ENCODE measurements at regions not wholly inside any gene's neighbourhood (a gene's known extent, or its start where the extent isn't known, plus 50 kb on each side); places are given as distances from the start of the nearest gene placed in this dataset.
A peak's percentile ranks its signal among the peaks of the same experiment; 100 is the strongest.

DNA sequence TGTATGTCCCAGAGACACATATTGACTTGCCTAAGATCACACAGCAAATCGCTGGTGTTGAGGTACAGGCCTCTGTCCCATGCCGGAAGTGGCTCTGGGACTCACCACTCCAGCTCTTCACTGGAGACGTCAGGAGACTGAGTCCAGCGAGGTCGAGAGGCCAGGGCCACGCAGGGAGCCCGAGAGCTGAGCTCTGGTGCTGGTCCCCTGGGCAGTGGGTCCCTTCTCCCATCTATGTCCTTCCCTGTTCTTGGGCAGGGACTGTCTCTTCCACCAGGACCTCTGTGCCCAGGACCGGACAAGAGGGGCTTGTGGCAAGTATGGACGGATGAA lies 62.4 kb upstream of the TWIST2 start:
- WGBS (ENCODE audit: insufficient coverage) = 92% methylated on average over 6 of the region's 9 CpGs
- Histone ChIP-seq H3K9me3 (ENCODE audit: control insufficient read depth, insufficient read depth, low read length) (peaks cover 2% of the 10 kb centered on the region), H3K27ac (ENCODE audit: low read depth, low read length) (no peak overlapping the region), H3K4me3 (ENCODE audit: low read depth, low read length) (no peak overlapping the region), H3K4me1 (ENCODE audit: control insufficient read depth, insufficient read depth, low read length) (peaks cover 10% of the 10 kb centered on the region), H3K36me3 (ENCODE audit: control insufficient read depth, insufficient read depth, low read length) (no peaks in the 10 kb centered on the region), H3K27me3 (ENCODE audit: control insufficient read depth, insufficient read depth, low read length) (no peaks in the 10 kb centered on the region)
- DNase-seq (ENCODE audit: low read depth in 4 of 6, low spot score in 6 of 6) = no peak

DNA sequence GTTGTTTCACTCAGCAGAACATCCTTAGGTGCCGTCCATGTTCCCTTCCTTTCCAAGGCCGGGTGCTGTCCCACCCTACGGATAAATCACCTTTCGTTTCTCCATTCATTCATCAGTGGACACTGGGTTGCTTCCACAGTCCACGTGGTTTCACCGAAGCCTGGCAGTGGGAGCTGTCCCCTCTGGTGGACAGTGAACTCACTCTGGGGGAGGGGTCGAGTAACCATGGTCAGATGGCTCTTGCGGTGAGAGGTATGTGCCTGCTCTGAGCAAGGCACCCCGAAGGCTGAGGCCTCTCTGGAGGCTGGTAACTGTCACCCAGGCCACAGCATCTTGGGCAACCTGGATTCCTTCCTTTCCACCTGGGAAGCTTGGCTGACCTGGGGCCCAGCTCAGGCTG lies 61.5 kb upstream of the TWIST2 start:
- WGBS (ENCODE audit: insufficient coverage) = 86% methylated on average over 8 of the region's 9 CpGs
- no peak for DNase-seq (ENCODE audit: low read depth in 4 of 6, low spot score in 6 of 6)
- Histone ChIP-seq H3K27me3 (ENCODE audit: control insufficient read depth, insufficient read depth, low read length) (no peaks in the 10 kb centered on the region), H3K9me3 (ENCODE audit: control insufficient read depth, insufficient read depth, low read length) (peaks cover 1% of the 10 kb centered on the region), H3K36me3 (ENCODE audit: control insufficient read depth, insufficient read depth, low read length) (no peaks in the 10 kb centered on the region), H3K27ac (ENCODE audit: low read depth, low read length) (no peak overlapping the region), H3K4me3 (ENCODE audit: low read depth, low read length) (no peak overlapping the region), H3K4me1 (ENCODE audit: control insufficient read depth, insufficient read depth, low read length) (peaks cover 19% of the 10 kb centered on the region)

GRCh38 chr2:238786792-238787490 lies 60.9 kb upstream of the TWIST2 start:
- peak in 1 of 6 donors; percentile 30 for DNase-seq (ENCODE audit: low read depth in 4 of 6, low spot score in 6 of 6)
- H3K27me3 ChIP-seq (ENCODE audit: control insufficient read depth, insufficient read depth, low read length) = no peaks in the 10 kb centered on the region
- no peak overlapping the region for H3K4me3 ChIP-seq (ENCODE audit: low read depth, low read length)
- H3K36me3 ChIP-seq (ENCODE audit: control insufficient read depth, insufficient read depth, low read length) = no peaks in the 10 kb centered on the region
- no peak overlapping the region for H3K27ac ChIP-seq (ENCODE audit: low read depth, low read length)
- H3K4me1 ChIP-seq (ENCODE audit: control insufficient read depth, insufficient read depth, low read length) = peaks cover 21% of the 10 kb centered on the region
- H3K9me3 ChIP-seq (ENCODE audit: control insufficient read depth, insufficient read depth, low read length) = no peaks in the 10 kb centered on the region
- WGBS (ENCODE audit: insufficient coverage) = 91% methylated on average over 26 of the region's 29 CpGs

GRCh38 chr2:238787501-238787900 lies 60.4 kb upstream of the TWIST2 start:
- Histone ChIP-seq H3K27me3 (ENCODE audit: control insufficient read depth, insufficient read depth, low read length) (no peaks in the 10 kb centered on the region), H3K36me3 (ENCODE audit: control insufficient read depth, insufficient read depth, low read length) (no peaks in the 10 kb centered on the region), H3K27ac (ENCODE audit: low read depth, low read length) (no peak overlapping the region), H3K4me3 (ENCODE audit: low read depth, low read length) (no peak overlapping the region), H3K9me3 (ENCODE audit: control insufficient read depth, insufficient read depth, low read length) (no peaks in the 10 kb centered on the region), H3K4me1 (ENCODE audit: control insufficient read depth, insufficient read depth, low read length) (peaks cover 21% of the 10 kb centered on the region)
- 90% methylated on average over 5 of the region's 5 CpGs for WGBS (ENCODE audit: insufficient coverage)
- no peak for DNase-seq (ENCODE audit: low read depth in 4 of 6, low spot score in 6 of 6)

DNA sequence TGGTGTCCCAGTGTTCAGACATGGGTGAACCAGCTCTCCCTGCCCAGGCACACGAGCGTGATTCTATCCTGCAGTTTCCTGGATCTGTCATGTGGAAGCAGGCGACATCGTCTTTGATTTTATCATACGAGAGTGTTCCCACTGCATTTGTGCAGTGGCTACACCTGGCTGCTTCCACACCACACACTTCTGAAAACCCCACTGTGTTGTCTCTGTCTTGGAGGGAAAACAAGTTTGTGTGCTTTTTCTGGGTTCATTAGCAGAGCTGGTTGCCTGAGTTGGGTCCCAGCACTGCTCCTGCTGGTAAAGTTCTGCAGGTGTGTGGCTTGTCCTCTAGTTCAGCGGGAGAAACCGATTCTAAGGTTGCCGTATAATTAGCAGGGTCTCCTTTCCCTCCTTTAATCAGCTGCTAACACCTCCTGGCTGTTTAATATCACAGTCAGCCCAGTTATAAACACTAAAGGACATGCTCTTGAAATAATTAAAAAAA lies 58.5 kb upstream of the TWIST2 start:
- Histone ChIP-seq H3K4me1 (ENCODE audit: control insufficient read depth, insufficient read depth, low read length) (peaks cover 20% of the 10 kb centered on the region), H3K27ac (ENCODE audit: low read depth, low read length) (no peak overlapping the region), H3K4me3 (ENCODE audit: low read depth, low read length) (no peak overlapping the region), H3K27me3 (ENCODE audit: control insufficient read depth, insufficient read depth, low read length) (no peaks in the 10 kb centered on the region), H3K9me3 (ENCODE audit: control insufficient read depth, insufficient read depth, low read length) (no peaks in the 10 kb centered on the region), H3K36me3 (ENCODE audit: control insufficient read depth, insufficient read depth, low read length) (no peaks in the 10 kb centered on the region)
- WGBS (ENCODE audit: insufficient coverage) = 95% methylated on average over 5 of the region's 8 CpGs
- DNase-seq (ENCODE audit: low read depth in 4 of 6, low spot score in 6 of 6) = no peak

GRCh38 chr2:238790126-238790832 lies 57.6 kb upstream of the TWIST2 start:
- no peak overlapping the region for H3K4me3 ChIP-seq (ENCODE audit: low read depth, low read length)
- no peaks in the 10 kb centered on the region for H3K36me3 ChIP-seq (ENCODE audit: control insufficient read depth, insufficient read depth, low read length)
- DNase-seq (ENCODE audit: low read depth in 4 of 6, low spot score in 6 of 6) = peak in 4 of 6 donors; percentile 13 to 87 (median 61)
- no peaks in the 10 kb centered on the region for H3K27me3 ChIP-seq (ENCODE audit: control insufficient read depth, insufficient read depth, low read length)
- H3K4me1 ChIP-seq (ENCODE audit: control insufficient read depth, insufficient read depth, low read length) = peaks cover 15% of the 10 kb centered on the region
- 47% methylated on average over 12 of the region's 16 CpGs for WGBS (ENCODE audit: insufficient coverage)
- H3K9me3 ChIP-seq (ENCODE audit: control insufficient read depth, insufficient read depth, low read length) = no peaks in the 10 kb centered on the region
- peak overlapping the region; percentile 74 for H3K27ac ChIP-seq (ENCODE audit: low read depth, low read length)

GRCh38 chr2:238790833-238791230 lies 57.1 kb upstream of the TWIST2 start:
- Histone ChIP-seq H3K4me1 (ENCODE audit: control insufficient read depth, insufficient read depth, low read length) (peaks cover 15% of the 10 kb centered on the region), H3K27me3 (ENCODE audit: control insufficient read depth, insufficient read depth, low read length) (no peaks in the 10 kb centered on the region), H3K27ac (ENCODE audit: low read depth, low read length) (peak overlapping the region; percentile 74), H3K9me3 (ENCODE audit: control insufficient read depth, insufficient read depth, low read length) (no peaks in the 10 kb centered on the region), H3K4me3 (ENCODE audit: low read depth, low read length) (no peak overlapping the region), H3K36me3 (ENCODE audit: control insufficient read depth, insufficient read depth, low read length) (no peaks in the 10 kb centered on the region)
- DNase-seq (ENCODE audit: low read depth in 4 of 6, low spot score in 6 of 6) = peak in 3 of 6 donors; percentile 15 to 81 (median 76)
- WGBS (ENCODE audit: insufficient coverage) = 11% methylated on average over 8 of the region's 12 CpGs

GRCh38 chr2:238791354-238791753 lies 56.5 kb upstream of the TWIST2 start:
- H3K4me1 ChIP-seq (ENCODE audit: control insufficient read depth, insufficient read depth, low read length) = peaks cover 15% of the 10 kb centered on the region
- H3K27me3 ChIP-seq (ENCODE audit: control insufficient read depth, insufficient read depth, low read length) = no peaks in the 10 kb centered on the region
- H3K9me3 ChIP-seq (ENCODE audit: control insufficient read depth, insufficient read depth, low read length) = no peaks in the 10 kb centered on the region
- no peak overlapping the region for H3K4me3 ChIP-seq (ENCODE audit: low read depth, low read length)
- peak overlapping the region; percentile 74 for H3K27ac ChIP-seq (ENCODE audit: low read depth, low read length)
- no peak for DNase-seq (ENCODE audit: low read depth in 4 of 6, low spot score in 6 of 6)
- 30% methylated on average over 11 of the region's 14 CpGs for WGBS (ENCODE audit: insufficient coverage)
- no peaks in the 10 kb centered on the region for H3K36me3 ChIP-seq (ENCODE audit: control insufficient read depth, insufficient read depth, low read length)

GRCh38 chr2:238793306-238793705 lies 54.6 kb upstream of the TWIST2 start:
- H3K27me3 ChIP-seq (ENCODE audit: control insufficient read depth, insufficient read depth, low read length) = no peaks in the 10 kb centered on the region
- H3K9me3 ChIP-seq (ENCODE audit: control insufficient read depth, insufficient read depth, low read length) = no peaks in the 10 kb centered on the region
- WGBS (ENCODE audit: insufficient coverage) = 100% methylated on average over 1 of the region's 5 CpGs

More at GRCh38 chr2:238793306-238793705, 54.6 kb upstream of the TWIST2 start:
- no peaks in the 10 kb centered on the region for H3K36me3 ChIP-seq (ENCODE audit: control insufficient read depth, insufficient read depth, low read length)
- peaks cover 15% of the 10 kb centered on the region for H3K4me1 ChIP-seq (ENCODE audit: control insufficient read depth, insufficient read depth, low read length)
- no peak for DNase-seq (ENCODE audit: low read depth in 4 of 6, low spot score in 6 of 6)
- H3K27ac ChIP-seq (ENCODE audit: low read depth, low read length) = no peak overlapping the region
- H3K4me3 ChIP-seq (ENCODE audit: low read depth, low read length) = no peak overlapping the region
